HUES48 (cell line): ENCODE measurements at regions not wholly inside any gene's neighbourhood (a gene's known extent, or its start where the extent isn't known, plus 50 kb on each side); places are given as distances from the start of the nearest gene placed in this dataset.

Source experiments
- H3K27ac ChIP-seq: one replicate; pipeline ENCODE4 v1.7.0; 2013; ENCODE audit warnings: low read depth, low read length, inconsistent platforms
- H3K27me3 ChIP-seq: 2 replicates; pipeline ENCODE4 v1.6.1; 2013; ENCODE audit warnings: mild to moderate bottlenecking, low read length; ENCODE audit not compliant: control insufficient read depth, insufficient read depth
- H3K36me3 ChIP-seq: 2 replicates; pipeline ENCODE4 v1.6.1; 2013; ENCODE audit warnings: low read length; ENCODE audit not compliant: control insufficient read depth, insufficient read depth
- H3K4me1 ChIP-seq: 2 replicates; pipeline ENCODE4 v1.6.1; 2013; ENCODE audit warnings: mild to moderate bottlenecking, low read length; ENCODE audit not compliant: control insufficient read depth, insufficient read depth
- H3K4me3 ChIP-seq: 2 replicates; pipeline ENCODE4 v1.5.1; 2013; ENCODE audit warnings: mild to moderate bottlenecking, low read depth, low read length
- H3K9ac ChIP-seq: 2 replicates; pipeline ENCODE4 v1.6.1; 2013; ENCODE audit warnings: mild to moderate bottlenecking, low read depth, low read length, moderate library complexity
- H3K9me3 ChIP-seq: 2 replicates; pipeline ENCODE4 v1.6.1; 2013; ENCODE audit warnings: low read length; ENCODE audit not compliant: control insufficient read depth, insufficient read depth

DNA sequence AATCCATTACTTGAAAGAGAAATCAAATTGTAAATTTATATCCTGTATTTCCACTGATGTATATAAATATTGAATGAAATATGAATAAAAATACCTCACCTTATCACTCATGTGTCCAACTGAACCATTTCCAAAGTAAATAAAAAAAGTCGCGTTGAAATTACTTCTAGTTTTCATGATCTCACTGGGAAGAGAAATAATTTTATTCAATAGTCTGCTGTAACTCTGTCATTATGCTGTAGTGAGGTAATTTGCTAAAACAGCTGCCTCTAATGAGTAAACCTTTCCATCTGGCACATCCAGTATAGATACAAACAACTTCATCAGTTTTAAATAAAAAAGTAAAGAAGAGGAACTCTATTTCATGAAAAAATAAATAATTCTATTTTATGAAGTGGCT lies 611.5 kb downstream of the ZNF608 start:
- H3K9ac ChIP-seq: no peak overlapping the region
- H3K27me3 ChIP-seq: no peaks in the 10 kb centered on the region
- H3K4me1 ChIP-seq: no peaks in the 10 kb centered on the region

DNA sequence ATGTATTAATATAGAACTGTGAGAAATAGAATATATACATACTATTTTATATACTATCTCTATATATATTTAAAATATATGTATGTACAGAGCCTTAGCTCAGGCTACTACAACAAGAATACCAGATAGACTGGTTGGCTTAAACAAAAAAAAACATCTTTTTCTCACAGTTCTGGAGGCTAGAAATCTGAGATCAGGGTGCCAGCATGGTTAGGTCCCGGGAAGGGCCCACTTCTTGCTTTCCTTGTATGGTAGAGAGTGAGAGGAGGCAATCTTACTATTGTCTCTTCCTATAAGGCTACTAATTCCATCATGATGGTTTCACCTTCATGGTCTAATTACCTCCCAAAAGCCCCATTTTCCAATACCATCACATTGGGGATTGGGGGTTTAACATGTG lies 613.0 kb downstream of the ZNF608 start:
- Histone ChIP-seq H3K36me3 (no peaks in the 10 kb centered on the region), H3K9me3 (no peaks in the 10 kb centered on the region), H3K4me3 (no peak overlapping the region), H3K27me3 (no peaks in the 10 kb centered on the region), H3K27ac (no peak overlapping the region), H3K4me1 (no peaks in the 10 kb centered on the region), H3K9ac (no peak overlapping the region)

More for the DNA sequence above, 611.5 kb downstream of the ZNF608 start:
- Histone ChIP-seq H3K36me3 (no peaks in the 10 kb centered on the region), H3K4me3 (no peak overlapping the region), H3K27ac (no peak overlapping the region), H3K9me3 (no peaks in the 10 kb centered on the region)

DNA sequence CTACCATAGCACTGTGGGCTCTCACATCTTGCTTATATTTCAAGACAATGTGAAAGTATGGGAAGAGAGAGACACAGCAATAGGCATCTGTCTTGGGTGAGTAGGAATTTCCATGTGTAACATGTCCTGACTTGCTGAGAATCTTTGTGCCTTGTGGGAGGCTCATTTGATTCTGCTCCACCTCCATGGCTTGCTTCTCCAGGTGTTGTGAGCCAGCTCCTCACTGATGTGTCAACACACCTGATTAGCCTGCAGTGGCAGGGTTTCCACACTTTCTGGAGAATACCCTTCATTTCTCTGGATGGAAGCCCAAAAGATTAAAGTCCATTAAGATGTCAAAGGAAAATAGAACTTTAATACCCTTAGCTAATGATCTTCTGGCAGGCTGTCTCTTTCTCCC lies 613.6 kb downstream of the ZNF608 start:
- no peaks in the 10 kb centered on the region for H3K4me1 ChIP-seq
- no peaks in the 10 kb centered on the region for H3K36me3 ChIP-seq
- H3K27ac ChIP-seq: no peak overlapping the region
- no peaks in the 10 kb centered on the region for H3K9me3 ChIP-seq
- H3K4me3 ChIP-seq: no peak overlapping the region
- H3K27me3 ChIP-seq: no peaks in the 10 kb centered on the region
- no peak overlapping the region for H3K9ac ChIP-seq

DNA sequence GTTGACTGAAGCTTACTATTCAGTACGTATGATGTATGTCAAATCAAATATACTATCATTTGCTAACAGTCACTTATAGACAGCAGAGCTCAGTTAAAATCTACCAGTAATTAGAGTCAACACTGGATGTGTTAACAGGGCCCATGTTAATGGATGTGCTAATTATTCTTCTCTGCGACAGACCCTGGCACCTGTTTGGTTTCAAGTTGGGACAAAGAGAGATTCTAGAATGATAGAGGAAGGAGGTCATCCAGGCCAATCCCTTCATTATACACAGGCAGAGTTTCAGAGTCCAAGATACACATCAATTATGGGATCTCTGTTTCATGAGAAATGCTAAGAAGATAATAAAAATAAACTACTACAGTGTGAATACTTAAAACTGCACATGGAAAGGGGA lies 615.0 kb downstream of the ZNF608 start:
- Histone ChIP-seq H3K27ac (no peak overlapping the region), H3K4me1 (no peaks in the 10 kb centered on the region), H3K9ac (no peak overlapping the region), H3K27me3 (no peaks in the 10 kb centered on the region), H3K36me3 (no peaks in the 10 kb centered on the region), H3K4me3 (no peak overlapping the region), H3K9me3 (no peaks in the 10 kb centered on the region)

DNA sequence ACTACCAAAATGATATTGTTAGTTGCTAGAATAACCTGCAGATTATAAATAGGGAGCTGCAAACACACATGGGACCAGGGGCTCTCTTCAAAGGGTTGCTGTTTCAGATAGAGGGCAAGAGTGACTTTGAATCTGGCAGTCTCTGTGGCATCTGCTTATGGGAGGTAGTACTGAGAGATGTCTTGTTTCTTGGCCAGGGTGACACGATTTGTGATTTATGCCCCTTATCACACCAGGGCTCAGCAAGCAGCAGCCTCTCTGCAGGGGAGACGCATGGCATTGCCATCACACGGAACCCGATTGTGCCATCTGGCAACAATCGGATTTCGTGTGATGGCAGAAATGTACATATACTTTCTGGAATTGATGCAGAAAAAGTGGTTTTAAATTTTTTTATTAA lies 615.6 kb downstream of the ZNF608 start:
- Histone ChIP-seq H3K4me1 (no peaks in the 10 kb centered on the region), H3K9me3 (no peaks in the 10 kb centered on the region), H3K27ac (no peak overlapping the region), H3K36me3 (no peaks in the 10 kb centered on the region), H3K4me3 (no peak overlapping the region), H3K9ac (no peak overlapping the region), H3K27me3 (no peaks in the 10 kb centered on the region)

DNA sequence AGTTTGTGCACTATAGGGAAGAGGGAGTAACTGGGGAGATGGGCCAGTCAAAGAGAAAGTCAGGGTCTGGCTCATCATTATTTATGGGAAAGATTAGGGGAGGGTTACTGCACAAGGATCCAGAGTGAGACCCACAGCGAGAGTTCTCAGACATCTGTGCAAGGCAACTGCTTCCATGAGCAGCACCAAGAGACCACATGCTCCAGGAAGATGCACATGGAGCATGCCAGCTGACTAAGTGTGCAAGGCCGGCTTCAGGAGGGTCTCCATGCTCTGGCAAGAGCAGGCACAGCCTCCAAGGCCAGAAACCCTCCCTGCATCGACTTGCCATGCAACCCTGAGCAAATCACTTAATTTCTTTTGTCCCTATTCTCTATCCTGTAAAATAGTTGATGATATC lies 616.9 kb downstream of the CSNK1G3 start:
- Histone ChIP-seq H3K27me3 (no peaks in the 10 kb centered on the region), H3K9me3 (no peaks in the 10 kb centered on the region), H3K27ac (no peak overlapping the region), H3K4me3 (no peak overlapping the region), H3K36me3 (no peaks in the 10 kb centered on the region), H3K4me1 (no peaks in the 10 kb centered on the region), H3K9ac (no peak overlapping the region)

DNA sequence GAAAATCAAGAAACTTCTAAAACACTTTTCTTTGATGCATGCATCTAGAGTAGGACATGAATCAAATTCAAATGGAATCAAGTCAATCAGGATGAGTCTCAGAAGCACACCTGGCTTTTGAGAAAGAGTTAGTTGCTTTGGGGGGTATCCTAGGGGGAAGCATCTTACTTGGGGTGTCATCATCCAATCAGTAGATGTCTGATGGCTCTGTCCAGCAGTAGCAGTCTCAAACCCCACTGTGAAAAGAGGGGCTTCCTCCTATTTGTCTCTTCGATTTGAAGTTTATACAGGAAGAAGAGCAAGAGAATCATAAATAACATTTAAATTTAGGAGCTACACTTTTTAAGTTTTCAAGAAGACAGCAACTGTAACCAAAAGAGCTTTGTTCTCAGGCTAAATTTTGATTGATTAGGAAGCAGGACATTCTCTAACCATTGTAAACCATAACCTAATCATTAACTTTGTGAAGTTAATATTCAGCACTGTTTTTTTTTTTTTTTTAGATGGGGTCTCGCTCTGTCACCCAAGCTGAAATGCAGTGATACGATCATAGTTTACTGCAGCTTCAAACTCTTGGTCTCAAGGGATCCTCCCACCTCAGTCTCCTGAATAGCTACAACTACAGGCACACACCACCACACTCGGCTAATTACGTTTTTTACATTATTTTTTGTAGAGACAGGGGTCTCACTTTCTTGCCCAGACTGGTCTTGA lies 614.7 kb downstream of the CSNK1G3 start:
- no peaks in the 10 kb centered on the region for H3K27me3 ChIP-seq
- H3K36me3 ChIP-seq: no peaks in the 10 kb centered on the region
- no peak overlapping the region for H3K4me3 ChIP-seq
- H3K9ac ChIP-seq: no peak overlapping the region
- H3K9me3 ChIP-seq: no peaks in the 10 kb centered on the region
- H3K4me1 ChIP-seq: no peaks in the 10 kb centered on the region
- no peak overlapping the region for H3K27ac ChIP-seq

DNA sequence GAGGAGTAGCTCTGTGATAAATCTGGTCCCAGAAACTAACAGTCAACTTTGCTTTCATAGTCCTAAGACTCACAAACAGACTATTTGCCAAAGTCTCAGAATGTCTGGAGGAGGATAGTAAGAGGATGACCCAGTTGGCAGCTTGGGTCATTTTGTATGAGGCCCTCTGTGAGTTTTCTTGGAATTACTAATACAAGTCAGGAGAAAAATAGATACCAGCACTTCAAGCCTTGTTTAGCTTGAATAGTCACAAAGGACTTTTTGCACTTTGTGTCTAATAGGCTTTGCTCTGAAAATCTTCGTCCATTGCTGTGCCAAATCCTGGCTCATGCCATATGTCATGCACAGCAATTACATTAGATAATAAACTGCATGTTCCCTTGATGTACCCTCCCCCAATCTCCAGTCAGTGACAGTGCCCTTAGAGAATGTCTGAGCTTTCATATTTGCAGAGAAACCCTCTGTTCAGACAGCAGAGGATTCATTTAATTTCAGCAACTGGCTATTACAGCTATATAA lies 612.8 kb downstream of the CSNK1G3 start:
- Histone ChIP-seq H3K36me3 (no peaks in the 10 kb centered on the region), H3K9ac (no peak overlapping the region), H3K27ac (no peak overlapping the region), H3K4me1 (no peaks in the 10 kb centered on the region), H3K4me3 (no peak overlapping the region), H3K9me3 (no peaks in the 10 kb centered on the region), H3K27me3 (no peaks in the 10 kb centered on the region)

DNA sequence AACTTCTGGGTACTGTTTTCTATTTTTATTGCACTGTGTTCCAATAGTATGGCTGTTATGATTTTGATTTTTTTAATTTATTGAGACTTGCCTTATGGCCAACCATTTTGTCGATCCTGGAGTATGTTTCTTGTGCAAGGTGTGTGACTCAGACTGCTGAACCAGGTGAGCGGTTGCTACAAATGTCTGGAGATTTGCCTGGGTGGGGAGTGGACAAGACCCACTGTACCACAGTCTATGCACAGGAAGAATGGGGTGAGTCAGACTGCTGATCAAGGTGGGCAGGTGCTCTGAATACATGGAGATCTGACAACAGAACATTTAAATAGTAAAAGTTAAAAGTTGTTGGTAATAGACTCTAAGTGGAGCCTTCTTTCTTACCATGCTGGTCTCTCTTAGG lies 609.2 kb downstream of the CSNK1G3 start:
- Histone ChIP-seq H3K4me1 (no peaks in the 10 kb centered on the region), H3K36me3 (no peaks in the 10 kb centered on the region), H3K27ac (no peak overlapping the region), H3K27me3 (no peaks in the 10 kb centered on the region), H3K4me3 (no peak overlapping the region), H3K9ac (no peak overlapping the region), H3K9me3 (no peaks in the 10 kb centered on the region)

DNA sequence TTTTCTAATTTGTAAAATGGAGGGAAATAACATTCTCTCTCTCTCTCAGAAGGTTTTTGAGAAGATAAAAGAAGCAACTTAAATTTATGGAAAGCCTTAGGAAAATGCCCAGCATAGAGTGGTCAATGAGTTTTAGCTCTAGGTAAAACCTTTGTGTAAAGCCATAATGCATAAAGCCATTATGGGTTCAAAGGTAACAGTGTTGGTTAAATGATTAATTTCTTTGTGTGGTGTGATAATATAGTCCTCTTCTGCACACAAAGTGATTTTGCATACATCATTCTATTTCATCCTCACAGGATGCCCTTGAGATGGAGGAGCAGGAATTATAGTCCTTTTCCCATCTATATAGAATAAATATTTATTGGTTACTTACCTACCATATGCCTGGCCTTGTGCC lies 602.9 kb downstream of the CSNK1G3 start:
- peaks cover 9% of the 10 kb centered on the region; the same call in 1 of the 2 replicates for H3K4me1 ChIP-seq
- H3K4me3 ChIP-seq: no peak overlapping the region
- H3K9me3 ChIP-seq: no peaks in the 10 kb centered on the region
- no peaks in the 10 kb centered on the region for H3K36me3 ChIP-seq
- H3K27me3 ChIP-seq: no peaks in the 10 kb centered on the region
- H3K27ac ChIP-seq: no peak overlapping the region
- no peak overlapping the region for H3K9ac ChIP-seq

DNA sequence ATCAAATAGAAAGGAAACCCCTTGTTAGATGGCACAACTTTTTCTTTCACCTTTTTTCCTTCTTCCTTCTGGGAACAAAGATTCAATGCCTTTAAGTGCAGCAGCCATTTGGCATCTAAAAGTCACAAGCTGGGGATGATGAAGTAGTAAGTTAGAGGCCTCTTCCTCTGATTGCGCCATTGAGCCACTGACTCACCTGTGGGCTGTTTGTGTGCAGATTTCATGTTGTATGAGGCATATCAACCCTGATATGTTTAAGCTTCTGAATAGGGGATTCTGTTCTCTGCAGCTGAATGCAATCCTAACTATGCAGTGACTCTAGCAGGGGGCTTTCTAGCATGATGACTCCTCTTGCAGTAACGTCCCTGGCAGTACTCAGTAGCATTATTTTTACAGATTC lies 599.9 kb downstream of the CSNK1G3 start:
- Histone ChIP-seq H3K4me3 (no peak overlapping the region), H3K4me1 (peaks cover 9% of the 10 kb centered on the region; the same call in 1 of the 2 replicates), H3K27me3 (no peaks in the 10 kb centered on the region), H3K36me3 (no peaks in the 10 kb centered on the region), H3K9me3 (no peaks in the 10 kb centered on the region), H3K9ac (no peak overlapping the region), H3K27ac (no peak overlapping the region)
